GM19099 (cell line): ENCODE measurements at regions not wholly inside any gene's neighbourhood (a gene's known extent, or its start where the extent isn't known, plus 50 kb on each side); places are given as distances from the start of the nearest gene placed in this dataset.

Source experiments
- POLR2A ChIP-seq: IDR thresholded peaks from 3 replicates; pipeline ENCODE4 v1.6.1; 2011; ENCODE audit warnings: low read depth; ENCODE audit not compliant: insufficient read length; ENCODE audit errors: extremely low read depth

DNA sequence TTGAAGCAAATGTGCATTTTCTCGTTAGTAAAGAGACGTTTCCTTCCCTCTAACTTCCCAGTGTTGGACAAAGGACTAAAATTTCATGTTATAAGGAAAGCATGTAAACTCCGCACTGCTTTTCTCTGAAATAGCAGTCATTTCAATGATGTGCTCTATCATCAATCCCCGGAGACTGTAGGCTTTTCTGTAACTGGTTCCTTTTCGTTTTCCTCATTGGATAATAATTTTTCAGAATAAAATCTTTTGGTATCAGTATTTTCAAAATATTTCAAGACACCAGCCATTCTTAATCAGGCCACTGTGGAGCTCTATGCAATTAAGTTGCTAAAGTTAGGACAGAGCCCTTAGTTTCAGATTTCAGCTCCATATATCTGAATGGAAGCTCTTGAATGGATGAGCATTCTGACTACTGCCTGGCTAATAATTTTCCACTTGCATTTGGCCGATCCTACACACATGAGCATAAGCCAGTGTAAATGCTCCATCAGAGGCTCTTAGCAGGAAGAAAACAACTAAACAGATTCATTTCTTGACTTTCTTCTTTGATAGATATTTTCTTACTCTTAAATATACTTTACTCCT is 157.7 kb downstream of the CHIC2 start:
- no peak for TF ChIP-seq POLR2A

DNA sequence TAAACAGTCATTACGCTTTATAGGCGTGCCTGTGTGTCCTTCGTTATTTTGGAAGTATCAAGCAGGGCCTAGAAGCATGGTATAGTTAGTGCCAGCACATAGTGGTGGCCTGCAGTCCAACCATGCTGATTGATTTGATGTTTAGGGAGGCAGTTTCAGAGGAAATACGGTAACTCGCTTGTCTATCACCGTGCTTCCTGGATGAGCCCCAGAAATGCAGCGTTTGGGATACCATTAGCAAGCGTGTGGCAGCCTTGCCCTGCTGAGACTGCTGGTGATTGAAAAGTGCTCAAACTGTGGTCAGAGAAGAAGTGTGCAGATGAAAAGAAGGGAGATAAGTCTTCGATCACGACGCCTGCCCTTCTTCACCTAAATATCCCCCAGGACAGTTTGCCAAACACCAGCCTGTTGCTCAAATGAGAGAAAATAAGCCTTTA is 158.4 kb downstream of the CHIC2 start:
- TF ChIP-seq POLR2A = no peak

DNA sequence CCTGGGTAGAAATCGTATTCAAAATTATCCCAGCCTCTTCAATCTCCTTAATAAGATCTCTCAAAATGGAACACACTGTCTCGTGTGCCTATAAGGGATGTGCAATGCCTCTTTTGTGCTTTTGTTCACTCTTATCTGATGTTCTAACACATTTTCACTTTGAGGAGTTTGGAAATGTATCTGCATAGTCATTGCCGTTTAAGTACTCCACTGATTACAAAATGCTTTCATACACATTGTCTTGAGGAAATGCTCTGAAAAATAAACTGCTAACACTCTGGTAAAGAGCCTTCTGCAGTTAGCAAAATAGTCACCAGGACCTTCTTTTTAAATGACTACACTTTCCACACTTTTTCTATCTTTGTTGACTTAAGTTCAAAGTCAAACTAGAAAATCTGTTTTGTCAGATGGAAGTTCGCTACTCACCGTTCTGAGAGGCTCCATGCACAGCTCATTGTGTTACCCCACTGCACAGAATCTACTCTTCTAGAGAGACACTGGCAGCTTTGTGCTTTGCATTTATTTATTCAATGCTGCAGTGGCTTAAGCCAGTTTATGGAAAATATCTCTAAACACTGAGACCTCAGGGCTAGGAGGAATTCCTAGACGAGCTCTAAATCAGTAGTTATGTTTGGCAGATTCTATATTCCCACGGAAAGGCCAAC is 159.0 kb downstream of the CHIC2 start:
- no peak for TF ChIP-seq POLR2A

DNA sequence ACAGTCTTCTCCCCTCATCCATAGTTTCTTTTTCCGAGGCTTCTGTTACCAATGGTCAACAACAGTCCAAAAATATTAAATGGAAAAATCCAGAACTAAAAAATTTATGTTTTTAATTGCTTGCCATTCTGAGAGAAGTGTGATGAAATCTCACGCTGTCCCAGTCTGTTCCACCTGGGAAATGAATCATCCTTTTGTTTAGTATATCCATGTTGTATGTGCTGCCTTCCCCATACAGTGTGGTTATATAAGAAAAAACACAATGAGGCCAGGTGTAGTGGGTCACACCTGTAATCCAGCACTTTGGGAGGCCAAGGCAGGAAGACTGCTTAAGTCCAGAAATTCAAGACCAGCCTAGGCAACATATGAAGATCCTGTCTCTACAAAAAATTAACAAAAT is 161.6 kb downstream of the CHIC2 start:
- TF ChIP-seq POLR2A = no peak

DNA sequence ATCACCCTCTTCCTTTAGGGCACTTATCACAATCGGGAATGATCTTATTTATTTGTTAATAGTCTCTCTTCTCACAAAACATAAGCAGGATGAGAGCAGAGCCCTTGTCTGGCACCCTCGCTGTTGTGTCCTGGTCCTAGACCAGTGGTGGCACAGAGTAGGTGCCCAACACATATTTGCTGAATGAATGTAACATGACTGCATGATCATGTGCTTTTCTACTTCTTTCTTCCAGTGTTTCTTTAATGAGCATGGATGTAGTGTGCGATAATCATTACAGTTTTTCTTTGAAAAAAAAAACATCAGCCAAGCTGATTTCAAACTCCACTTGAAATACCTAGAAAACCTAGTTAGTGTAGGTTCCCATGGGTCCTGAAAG is 164.1 kb downstream of the CHIC2 start:
- no peak for TF ChIP-seq POLR2A

DNA sequence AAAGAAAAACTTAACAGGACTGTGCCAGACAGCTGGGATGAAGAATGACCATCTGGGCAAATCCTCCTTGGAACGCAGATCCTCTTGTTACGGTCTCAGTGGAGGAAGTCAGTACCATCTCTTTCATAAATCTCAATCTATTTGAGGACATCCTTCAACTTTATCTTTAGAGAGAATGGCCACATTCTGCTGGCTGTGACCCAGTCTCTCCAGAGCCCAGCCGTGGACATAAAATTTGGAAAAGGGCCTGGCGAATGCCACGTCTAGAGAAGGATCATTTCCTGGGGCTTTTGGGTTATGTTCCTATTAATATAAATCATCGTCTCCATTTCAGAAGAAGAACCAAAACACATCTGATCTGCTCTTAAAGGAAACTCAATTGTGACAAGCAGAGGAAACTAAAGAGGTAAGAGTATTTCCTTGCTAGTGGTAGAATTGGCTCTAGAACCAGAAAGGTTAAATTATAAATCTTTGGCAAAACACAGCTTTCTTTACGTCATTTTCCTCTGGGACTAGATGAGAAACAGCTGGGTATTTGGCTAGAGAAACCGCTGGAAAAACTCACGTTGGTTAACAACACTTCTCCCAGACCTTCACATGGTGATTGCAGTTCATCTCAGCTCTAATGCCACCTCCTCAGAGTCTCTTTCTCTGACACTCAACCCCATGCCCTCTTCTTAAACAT is 164.7 kb downstream of the CHIC2 start:
- TF ChIP-seq POLR2A = no peak

DNA sequence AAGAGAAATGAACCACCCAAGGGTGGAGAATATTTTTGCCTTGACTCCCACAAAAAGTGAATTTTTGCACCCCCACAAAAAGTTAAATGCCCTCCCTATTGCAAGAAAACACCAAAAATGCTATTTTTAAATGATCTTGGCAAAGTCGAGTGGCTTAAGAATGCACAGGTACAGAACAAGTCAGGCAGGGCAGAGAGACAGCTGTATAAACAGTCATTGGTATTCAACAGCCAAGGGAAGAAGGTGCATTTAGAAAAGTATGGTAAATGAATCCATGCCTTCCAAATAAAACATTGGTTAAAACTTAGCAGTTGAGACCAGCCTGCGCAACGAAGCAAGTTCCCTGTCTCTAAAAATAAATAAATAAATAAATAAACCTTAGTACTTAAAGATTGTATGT is 169.3 kb downstream of the CHIC2 start:
- no peak for TF ChIP-seq POLR2A

DNA sequence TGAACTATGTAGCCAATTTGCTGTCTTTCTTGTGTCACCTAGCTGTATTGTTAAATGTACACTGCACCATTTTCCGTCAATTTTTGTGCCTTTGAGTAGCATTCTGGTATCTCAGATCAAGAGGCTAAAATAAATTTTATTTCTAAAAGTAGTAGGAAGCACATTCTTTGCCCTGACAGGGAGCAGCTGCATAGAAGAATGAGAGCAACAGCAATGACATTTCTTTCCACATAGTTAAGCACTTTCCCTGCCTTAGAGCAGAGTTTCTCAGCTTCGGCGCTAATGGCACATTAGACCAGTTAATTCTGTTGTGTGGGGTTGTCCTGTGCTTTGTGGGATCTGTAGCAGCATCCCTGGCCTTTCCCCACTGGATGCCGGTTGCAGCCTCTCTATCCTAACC is 173.9 kb downstream of the CHIC2 start:
- TF ChIP-seq POLR2A = no peak

DNA sequence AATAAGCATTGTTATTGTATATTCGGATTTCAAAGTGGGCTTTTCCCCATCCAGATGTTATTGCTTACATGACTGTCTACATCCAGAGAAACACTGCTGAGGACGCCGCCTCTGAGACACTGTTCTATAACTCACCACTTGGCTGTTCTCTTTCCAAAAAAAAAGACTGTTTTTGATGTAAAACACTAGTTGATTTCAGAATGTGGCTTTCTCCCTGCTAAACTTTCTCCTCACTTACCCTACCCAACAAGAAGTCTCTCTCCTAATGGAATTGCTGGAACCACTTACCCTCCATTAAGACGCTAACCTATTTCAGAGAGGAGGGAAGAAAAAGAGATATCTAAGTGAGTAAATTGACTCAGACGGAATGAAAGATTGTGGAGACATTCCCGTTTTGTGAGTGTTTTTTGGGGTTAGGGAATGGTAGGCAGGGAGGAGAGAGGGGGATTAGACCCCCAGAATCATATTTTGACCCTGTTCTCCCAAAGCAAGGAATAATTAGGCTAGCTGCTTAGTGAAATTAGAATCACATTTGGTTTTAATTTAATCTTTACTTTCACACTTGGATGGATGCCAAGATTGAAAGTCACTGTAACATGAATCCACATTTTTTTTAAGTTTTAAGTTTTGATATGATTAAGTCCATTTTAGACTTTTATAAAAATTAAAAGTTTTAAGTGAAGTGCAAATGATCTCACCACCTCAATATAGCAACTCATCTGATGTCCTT is 174.9 kb downstream of the CHIC2 start:
- no peak for TF ChIP-seq POLR2A

DNA sequence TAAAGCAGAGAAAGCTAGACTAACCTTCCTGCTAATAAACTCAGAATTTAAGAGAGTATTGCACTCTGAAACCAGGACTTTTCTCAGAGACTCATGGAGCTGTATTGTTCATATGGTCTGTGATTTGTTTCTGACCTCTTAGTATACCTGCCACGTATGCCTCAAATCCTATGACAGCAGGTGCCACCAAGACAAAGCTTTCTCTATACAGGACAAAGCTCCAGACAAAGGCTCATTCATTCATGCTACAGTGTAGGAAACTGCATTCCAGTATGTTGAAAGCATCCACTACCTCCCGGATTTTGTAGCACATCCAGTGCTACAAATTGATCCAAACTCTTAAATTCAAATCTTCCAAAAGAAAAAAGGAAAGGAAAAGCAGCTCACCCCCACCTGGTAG is 178.3 kb downstream of the CHIC2 start:
- no peak for TF ChIP-seq POLR2A

DNA sequence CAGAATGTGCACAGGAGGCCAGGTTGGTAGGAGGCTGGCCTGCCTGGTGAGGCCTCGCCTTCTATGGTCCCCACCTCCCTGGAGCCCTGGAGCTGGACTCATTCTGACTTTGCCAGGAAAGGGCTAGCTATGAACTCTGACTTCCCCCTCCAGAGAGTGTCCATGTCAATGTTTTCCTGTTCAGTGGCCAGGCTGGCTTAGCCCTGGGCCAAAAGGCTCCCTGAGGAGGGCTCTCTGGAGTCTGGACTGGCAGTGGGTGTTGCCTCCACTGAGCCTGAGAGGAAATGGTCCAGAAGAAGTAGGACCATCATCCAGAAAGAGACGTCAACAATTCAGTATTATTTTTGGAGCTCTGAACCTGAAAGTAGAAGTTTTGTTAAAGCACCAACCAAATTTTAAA is 178.7 kb downstream of the CHIC2 start:
- no peak for TF ChIP-seq POLR2A

DNA sequence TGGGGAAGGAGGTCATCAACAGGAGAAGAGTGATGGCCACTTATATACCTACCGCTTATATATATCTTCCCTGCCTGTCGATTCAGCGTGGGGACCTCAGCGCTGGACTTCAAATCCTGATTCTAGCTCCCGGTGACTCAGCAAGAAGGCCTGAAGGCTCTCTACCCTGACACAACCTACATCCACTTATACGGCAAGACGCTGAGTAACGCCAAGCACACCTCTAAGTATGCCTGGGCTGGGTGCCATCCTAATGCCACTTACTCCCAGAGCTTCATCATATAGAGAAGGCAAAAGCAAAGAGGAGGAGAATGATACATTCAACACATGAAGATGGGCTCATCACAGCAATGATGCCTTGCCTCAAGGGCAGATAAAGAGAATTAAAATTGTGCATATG is 198.3 kb downstream of the CHIC2 start:
- no peak for TF ChIP-seq POLR2A

DNA sequence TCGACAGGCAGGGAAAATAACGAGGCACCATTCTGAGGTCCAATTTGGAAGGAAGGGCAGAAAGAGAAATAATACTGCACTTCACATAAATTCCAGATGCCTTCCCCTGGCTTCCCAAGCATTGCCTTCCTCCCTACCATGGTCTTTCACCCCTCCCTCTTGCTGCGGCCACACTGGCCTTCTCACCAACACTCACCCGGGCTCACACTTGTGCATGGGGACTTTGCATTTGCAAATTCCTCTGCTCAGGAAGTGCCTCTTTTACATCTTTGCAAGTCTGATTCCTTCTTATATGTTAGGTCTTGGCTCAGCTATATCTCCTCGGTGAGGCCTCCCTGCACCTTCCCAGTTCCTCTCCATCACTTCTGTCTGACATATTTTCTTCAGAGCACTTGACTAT is 199.4 kb downstream of the CHIC2 start:
- TF ChIP-seq POLR2A = no peak

DNA sequence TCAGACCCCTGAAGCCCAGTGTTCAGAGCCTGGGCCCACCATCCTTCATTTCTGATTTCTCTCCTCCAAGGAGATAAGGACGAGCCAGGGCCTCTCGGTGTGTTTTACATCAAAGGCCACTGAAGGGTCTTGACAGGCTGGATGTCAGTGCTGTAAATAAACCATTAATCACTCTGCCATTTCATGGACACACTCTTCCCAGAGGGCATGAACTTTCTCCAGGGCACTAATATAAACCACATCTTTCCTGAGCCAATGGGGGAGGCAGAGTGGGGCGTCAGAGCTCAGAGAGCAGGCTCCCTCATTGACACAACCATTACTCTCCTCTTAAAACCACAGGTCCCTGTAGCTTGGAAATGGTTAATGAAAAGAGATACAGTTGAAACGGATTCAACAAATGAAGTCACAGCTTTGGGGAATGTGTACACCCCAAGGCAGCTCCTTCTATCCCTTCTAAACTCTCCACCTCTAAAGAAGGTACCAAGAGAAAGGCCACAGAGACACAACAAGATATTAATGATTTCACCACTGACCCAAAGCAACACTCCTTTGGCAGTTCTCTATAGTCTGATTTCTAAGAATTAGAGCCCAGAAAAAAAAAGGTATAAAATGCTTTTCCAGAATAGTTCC is 200.6 kb downstream of the CHIC2 start:
- TF ChIP-seq POLR2A = no peak

DNA sequence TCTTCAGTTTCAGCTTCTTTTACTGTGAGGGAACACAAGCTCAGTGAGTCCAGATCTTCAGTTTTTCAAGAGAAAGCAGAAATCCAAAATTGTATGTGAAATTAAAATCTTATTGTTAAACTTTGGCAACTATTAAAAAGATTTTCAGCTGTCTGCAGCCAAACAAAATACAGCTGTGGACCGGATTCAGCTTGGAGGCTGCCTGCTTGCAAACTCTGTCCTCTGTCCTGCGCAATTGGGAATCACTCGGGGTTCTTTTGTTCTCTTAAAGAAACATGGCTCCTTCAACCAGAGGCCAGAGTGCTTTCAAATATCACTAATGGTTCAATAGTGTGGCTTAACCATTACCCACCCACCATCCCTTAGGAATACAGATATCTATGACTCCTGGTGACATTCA is 201.2 kb downstream of the CHIC2 start:
- no peak for TF ChIP-seq POLR2A
